IMR-90 (cell line): ENCODE measurements at regions not wholly inside any gene's neighbourhood (a gene's known extent, or its start where the extent isn't known, plus 50 kb on each side); places are given as distances from the start of the nearest gene placed in this dataset.

Experiments used
- ATAC-seq: fragments of 200-7000 bp; cut with Tn5 transposase; 2 replicates; pipeline ENCODE4 v1.9.1; 2020; ENCODE audit warnings: low read depth, mild to moderate bottlenecking, moderate library complexity
- BruUV-seq: library from RNA; stranded (reverse); fragments of 400-500 nt; replicated peaks from 2 replicates; lab custom pipeline; 2021; lab: Mats Ljungman, UMichigan
- CTCF ChIA-PET: fragments of 300-600 bp; formaldehyde crosslinking; extraction: SDS; loops from one replicate; lab custom pipeline; 2021; ENCODE audit warnings: antibody characterized with exemption; lab: Yijun Ruan, JAX
- POLR2A ChIA-PET: fragments of 300-600 bp; sonication (Branson Sonifier 250); formaldehyde crosslinking; loops from one replicate; lab custom pipeline; 2022; ENCODE audit warnings: antibody characterized with exemption; ENCODE audit not compliant: unreplicated experiment; lab: Charles Lee
- DNase-seq: peaks from one replicate; pipeline ENCODE4 v3.0.0; 2013
- H2AFZ ChIP-seq: replicated peaks from 2 replicates; pipeline ENCODE3; 2013; ENCODE audit warnings: low read length, mild to moderate bottlenecking; ENCODE audit not compliant: poor library complexity
- H2AK5ac ChIP-seq: 2 replicates; pipeline ENCODE4 v1.6.1; 2013; ENCODE audit warnings: low read depth, low read length, inconsistent platforms
- H2AK9ac ChIP-seq: replicated peaks from 2 replicates; pipeline ENCODE3; 2013; ENCODE audit warnings: mild to moderate bottlenecking, low read depth, low read length, moderate library complexity; ENCODE audit not compliant: poor library complexity
- H2BK120ac ChIP-seq: 2 replicates; pipeline ENCODE4 v1.6.1; 2013; ENCODE audit warnings: low read depth, low read length, inconsistent platforms
- H2BK15ac ChIP-seq: 3 replicates; pipeline ENCODE4 v1.6.1; 2013; ENCODE audit warnings: low read depth, low read length, inconsistent platforms
- H2BK20ac ChIP-seq: 2 replicates; pipeline ENCODE4 v1.6.1; 2013; ENCODE audit warnings: low read depth, mild to moderate bottlenecking, inconsistent platforms, low read length, moderate library complexity
- H2BK5ac ChIP-seq: 2 replicates; pipeline ENCODE4 v1.6.1; 2013; ENCODE audit warnings: mild to moderate bottlenecking, low read depth, low read length, inconsistent platforms; ENCODE audit not compliant: poor library complexity, severe bottlenecking
- H3K14ac ChIP-seq: replicated peaks from 2 replicates; pipeline ENCODE4 v1.6.1; 2013; ENCODE audit warnings: low read depth, low read length, inconsistent platforms
- H3K18ac ChIP-seq: 2 replicates; pipeline ENCODE4 v1.6.1; 2013; ENCODE audit warnings: low read depth, low read length, control low read depth
- H3K23ac ChIP-seq: 2 replicates; pipeline ENCODE4 v1.6.1; 2013; ENCODE audit warnings: low read depth, low read length, inconsistent platforms
- H3K27ac ChIP-seq: 2 replicates; pipeline ENCODE4 v1.5.1; 2013; ENCODE audit warnings: mild to moderate bottlenecking, control low read depth, low read length; ENCODE audit not compliant: insufficient read depth
- H3K27me3 ChIP-seq: 2 replicates; pipeline ENCODE4 v1.6.1; 2013; ENCODE audit warnings: low read length; ENCODE audit not compliant: control insufficient read depth, insufficient read depth
- H3K36me3 ChIP-seq: 2 replicates; pipeline ENCODE4 v1.6.1; 2013; ENCODE audit warnings: low read length, mixed read lengths; ENCODE audit not compliant: control insufficient read depth, insufficient read depth
- H3K4ac ChIP-seq: 2 replicates; pipeline ENCODE4 v1.6.1; 2013; ENCODE audit warnings: low read depth, low read length, inconsistent platforms
- H3K4me1 ChIP-seq: 2 replicates; pipeline ENCODE4 v1.6.1; 2013; ENCODE audit warnings: low read length, mixed read lengths; ENCODE audit not compliant: control insufficient read depth, insufficient read depth
- H3K4me2 ChIP-seq: 2 replicates; pipeline ENCODE4 v1.6.1; 2013; ENCODE audit warnings: low read depth, mild to moderate bottlenecking, control low read depth, low read length, moderate library complexity
- H3K4me3 ChIP-seq: 2 replicates; pipeline ENCODE4 v1.5.1; 2013; ENCODE audit warnings: low read depth, mild to moderate bottlenecking, control low read depth, low read length, moderate library complexity; ENCODE audit not compliant: insufficient read depth
- H3K56ac ChIP-seq: 2 replicates; pipeline ENCODE4 v1.6.1; 2013; ENCODE audit warnings: low read length, inconsistent platforms; ENCODE audit not compliant: insufficient read depth; ENCODE audit errors: extremely low read depth
- H3K79me1 ChIP-seq, 2 experiments: 2 replicates each; pipeline ENCODE4 v1.6.1; 2013; ENCODE audit warnings: low read length in 2 of 2, inconsistent platforms in 1 of 2, low read depth in 1 of 2
- H3K9ac ChIP-seq: 2 replicates; pipeline ENCODE4 v1.6.1; 2013; ENCODE audit warnings: low read depth, low read length, control low read depth
- H3K9me1 ChIP-seq: 2 replicates; pipeline ENCODE4 v1.6.1; 2013; ENCODE audit warnings: low read length, inconsistent platforms; ENCODE audit not compliant: insufficient read depth
- H3K9me3 ChIP-seq: 2 replicates; pipeline ENCODE4 v1.6.1; 2013; ENCODE audit warnings: low read length; ENCODE audit not compliant: control insufficient read depth, insufficient read depth
- H4K20me1 ChIP-seq: 2 replicates; pipeline ENCODE4 v1.6.1; 2013; ENCODE audit warnings: low read length, inconsistent platforms; ENCODE audit not compliant: insufficient read depth
- H4K5ac ChIP-seq: 2 replicates; pipeline ENCODE4 v1.6.1; 2013; ENCODE audit warnings: mild to moderate bottlenecking, low read depth, low read length, control low read depth
- H4K8ac ChIP-seq, 2 experiments: 2 replicates each; pipeline ENCODE4 v1.6.1; 2013; ENCODE audit warnings: low read depth in 2 of 2, low read length in 2 of 2, control low read depth in 1 of 2, inconsistent platforms in 1 of 2
- H4K91ac ChIP-seq: 2 replicates; pipeline ENCODE4 v1.6.1; 2013; ENCODE audit warnings: low read depth, low read length, inconsistent platforms; ENCODE audit not compliant: insufficient read depth
- BHLHE40 ChIP-seq: fragments of 150-350 bp; IDR thresholded peaks from 2 replicates; pipeline ENCODE4 v1.6.1; 2016; ENCODE audit warnings: mild to moderate bottlenecking, low read depth, low read length
- CEBPB ChIP-seq: IDR thresholded peaks from 2 replicates; pipeline ENCODE4 v1.6.1; 2012; ENCODE audit warnings: low read depth, low read length, improper control_type of control experiment
- CHD1 ChIP-seq: IDR thresholded peaks from 2 replicates; pipeline ENCODE4 v1.6.1; 2012; ENCODE audit warnings: low read depth, low read length, improper control_type of control experiment
- FOS ChIP-seq: fragments of 150-350 bp; IDR thresholded peaks from 2 replicates; pipeline ENCODE4 v1.6.1; 2016; ENCODE audit warnings: low read depth, low read length
- MAZ ChIP-seq: IDR thresholded peaks from 2 replicates; pipeline ENCODE4 v1.6.1; 2012; ENCODE audit warnings: low read depth, mild to moderate bottlenecking, low read length, improper control_type of control experiment, moderate library complexity, borderline replicate concordance
- MXI1 ChIP-seq: IDR thresholded peaks from 2 replicates; pipeline ENCODE4 v1.6.1; 2012; ENCODE audit warnings: low read depth, mild to moderate bottlenecking, low read length, moderate library complexity, borderline replicate concordance
- NFE2L2 ChIP-seq: fragments of 150-350 bp; IDR thresholded peaks from 2 replicates; pipeline ENCODE4 v1.6.1; 2016; ENCODE audit warnings: low read depth, mild to moderate bottlenecking, low read length
- POLR2A ChIP-seq: IDR thresholded peaks from 2 replicates; pipeline ENCODE4 v1.6.1; 2012; ENCODE audit warnings: mild to moderate bottlenecking, low read depth, low read length
- RAD21 ChIP-seq: IDR thresholded peaks from 2 replicates; pipeline ENCODE4 v1.6.1; 2012; ENCODE audit warnings: low read length, improper control_type of control experiment
- SMC3 ChIP-seq: fragments of 150-350 bp; IDR thresholded peaks from 2 replicates; pipeline ENCODE4 v1.6.1; 2016; ENCODE audit warnings: low read depth, mild to moderate bottlenecking, antibody characterized with exemption, low read length, moderate library complexity
- WGBS, 2 experiments: methylation state at CpG; one replicate each; pipeline versions ENCODE4 v1.1.5 to v1.1.7; 2013; ENCODE audit warnings: missing lambda C conversion rate in 2 of 2; ENCODE audit not compliant: insufficient read length in 1 of 2; ENCODE audit errors: extremely low coverage in 2 of 2; 5-methylcytosine and 5-hydroxymethylcytosine counted together
- dilution Hi-C: fragments of 300-500 bp; cut with HindIII; formaldehyde crosslinking; loops from one replicate; pipeline ENCODE4 v1.14.3; 2018; ENCODE audit warnings: low sequenced_read_pairs; ENCODE audit not compliant: unreplicated experiment
- in situ Hi-C: fragments of 300-500 bp; cut with MboI; formaldehyde crosslinking; loops from 3 replicates; pipeline ENCODE4 v1.14.3; 2019; ENCODE audit warnings: low sequenced_read_pairs, inconsistent platforms, mixed read lengths
- intact Hi-C: fragments of 100-400 bp; cut with micrococcal nuclease; formaldehyde crosslinking; loops from 2 replicates; pipeline ENCODE4 v1.10.0; 2022
- TF ChIP-seq, protein P1 (sequence below): fragments of 150-350 bp; IDR thresholded peaks from 2 replicates; pipeline ENCODE4 v1.6.1; 2017; ENCODE audit warnings: mild to moderate bottlenecking, antibody characterized with exemption, low read length, low read depth
- TF ChIP-seq, protein P2 (sequence below): conservative IDR thresholded peaks from 2 replicates; pipeline ENCODE4 v1.5.1; 2012; ENCODE audit warnings: mild to moderate bottlenecking, low read depth, low read length, improper control_type of control experiment
- TF ChIP-seq, protein P3 (sequence below): fragments of 150-350 bp; IDR thresholded peaks from 2 replicates; pipeline ENCODE4 v1.6.1; 2016; ENCODE audit warnings: low read depth, mild to moderate bottlenecking, low read length, moderate library complexity, borderline replicate concordance

DNA sequence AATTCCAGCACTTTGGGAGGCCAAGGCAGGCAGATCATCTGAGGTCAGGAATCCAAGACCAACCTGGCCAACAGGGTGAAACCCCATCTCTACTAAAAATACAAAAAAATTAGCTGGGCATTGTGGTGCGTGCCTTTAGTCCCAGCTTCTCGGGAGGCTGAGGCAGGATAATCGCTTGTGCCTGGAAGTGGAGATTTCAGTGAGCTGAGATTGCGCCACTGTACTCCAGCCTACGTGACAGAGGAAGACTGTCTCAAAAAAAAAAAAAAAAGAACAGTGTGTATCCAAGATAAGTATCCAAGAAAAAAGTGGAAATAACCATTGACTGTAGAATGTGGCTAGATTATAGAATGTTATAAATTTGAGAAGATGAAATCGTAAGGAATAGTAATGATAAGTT, 142.1 kb downstream of the FAM124B start:
- ATAC-seq (no peak), DNase-seq (no peak)
- H3K4ac ChIP-seq = no peak overlapping the region
- intact Hi-C loops (loop anchor here (5.0 kb wide), 1 partner anchor 158 kb away; no protein-coding TSS in a partner anchor), in situ Hi-C loops (no loop called here), dilution Hi-C loops (no loop called here)
- H2BK20ac ChIP-seq = no peak overlapping the region
- CTCF ChIA-PET = interaction anchor here (0.6 kb wide), 1 partner anchor 26 kb away, joined by 3 read pairs; no protein-coding TSS in a partner anchor
- no peak overlapping the region for H3K18ac ChIP-seq
- H3K4me3 ChIP-seq = no peak overlapping the region
- H2BK5ac ChIP-seq = no peak overlapping the region
- peaks cover 5% of the 10 kb centered on the region; the same call in 1 of the 2 replicates for H3K9me1 ChIP-seq
- H3K14ac ChIP-seq = no peak overlapping the region
- POLR2A ChIA-PET = no interaction called here
- H3K27ac ChIP-seq = no peak overlapping the region
- no peak overlapping the region for H4K91ac ChIP-seq
- H3K79me1 ChIP-seq = no peaks in the 10 kb centered on the region
- H3K27me3 ChIP-seq = no peaks in the 10 kb centered on the region; the same call in 1 of the 2 replicates
- BruUV-seq = no TSS peak
- no peak overlapping the region for H3K23ac ChIP-seq
- H2BK120ac ChIP-seq = no peak overlapping the region
- no peak overlapping the region for H2AK5ac ChIP-seq
- H3K4me1 ChIP-seq = no peaks in the 10 kb centered on the region
- H3K9ac ChIP-seq = no peak overlapping the region
- no peaks in the 10 kb centered on the region for H3K9me3 ChIP-seq
- H3K36me3 ChIP-seq = no peaks in the 10 kb centered on the region
- WGBS, 2 experiments = 97 to 100% methylated on average over 1 to 4 of the region's 6 CpGs
- H3K56ac ChIP-seq = no peak overlapping the region
- no peak overlapping the region for H2BK15ac ChIP-seq
- H2AFZ ChIP-seq = no peak overlapping the region
- no peak overlapping the region for H4K5ac ChIP-seq
- H3K4me2 ChIP-seq = no peak overlapping the region
- H4K20me1 ChIP-seq = no peaks in the 10 kb centered on the region
- H4K8ac ChIP-seq = no peak overlapping the region
- TF ChIP-seq, protein P1, sequence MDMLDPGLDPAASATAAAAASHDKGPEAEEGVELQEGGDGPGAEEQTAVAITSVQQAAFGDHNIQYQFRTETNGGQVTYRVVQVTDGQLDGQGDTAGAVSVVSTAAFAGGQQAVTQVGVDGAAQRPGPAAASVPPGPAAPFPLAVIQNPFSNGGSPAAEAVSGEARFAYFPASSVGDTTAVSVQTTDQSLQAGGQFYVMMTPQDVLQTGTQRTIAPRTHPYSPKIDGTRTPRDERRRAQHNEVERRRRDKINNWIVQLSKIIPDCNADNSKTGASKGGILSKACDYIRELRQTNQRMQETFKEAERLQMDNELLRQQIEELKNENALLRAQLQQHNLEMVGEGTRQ = no peak
- TF ChIP-seq MAZ (no peak), NFE2L2 (no peak), SMC3 (no peak), BHLHE40 (no peak), FOS (no peak), POLR2A (no peak), MXI1 (no peak), RAD21 (no peak), CEBPB (no peak), CHD1 (no peak)
- TF ChIP-seq, protein P2, sequence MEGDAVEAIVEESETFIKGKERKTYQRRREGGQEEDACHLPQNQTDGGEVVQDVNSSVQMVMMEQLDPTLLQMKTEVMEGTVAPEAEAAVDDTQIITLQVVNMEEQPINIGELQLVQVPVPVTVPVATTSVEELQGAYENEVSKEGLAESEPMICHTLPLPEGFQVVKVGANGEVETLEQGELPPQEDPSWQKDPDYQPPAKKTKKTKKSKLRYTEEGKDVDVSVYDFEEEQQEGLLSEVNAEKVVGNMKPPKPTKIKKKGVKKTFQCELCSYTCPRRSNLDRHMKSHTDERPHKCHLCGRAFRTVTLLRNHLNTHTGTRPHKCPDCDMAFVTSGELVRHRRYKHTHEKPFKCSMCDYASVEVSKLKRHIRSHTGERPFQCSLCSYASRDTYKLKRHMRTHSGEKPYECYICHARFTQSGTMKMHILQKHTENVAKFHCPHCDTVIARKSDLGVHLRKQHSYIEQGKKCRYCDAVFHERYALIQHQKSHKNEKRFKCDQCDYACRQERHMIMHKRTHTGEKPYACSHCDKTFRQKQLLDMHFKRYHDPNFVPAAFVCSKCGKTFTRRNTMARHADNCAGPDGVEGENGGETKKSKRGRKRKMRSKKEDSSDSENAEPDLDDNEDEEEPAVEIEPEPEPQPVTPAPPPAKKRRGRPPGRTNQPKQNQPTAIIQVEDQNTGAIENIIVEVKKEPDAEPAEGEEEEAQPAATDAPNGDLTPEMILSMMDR = no peak
- TF ChIP-seq, protein P3, sequence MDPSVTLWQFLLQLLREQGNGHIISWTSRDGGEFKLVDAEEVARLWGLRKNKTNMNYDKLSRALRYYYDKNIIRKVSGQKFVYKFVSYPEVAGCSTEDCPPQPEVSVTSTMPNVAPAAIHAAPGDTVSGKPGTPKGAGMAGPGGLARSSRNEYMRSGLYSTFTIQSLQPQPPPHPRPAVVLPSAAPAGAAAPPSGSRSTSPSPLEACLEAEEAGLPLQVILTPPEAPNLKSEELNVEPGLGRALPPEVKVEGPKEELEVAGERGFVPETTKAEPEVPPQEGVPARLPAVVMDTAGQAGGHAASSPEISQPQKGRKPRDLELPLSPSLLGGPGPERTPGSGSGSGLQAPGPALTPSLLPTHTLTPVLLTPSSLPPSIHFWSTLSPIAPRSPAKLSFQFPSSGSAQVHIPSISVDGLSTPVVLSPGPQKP = no peak
- no peak overlapping the region for H2AK9ac ChIP-seq
